ENCODE measurements at regions not wholly inside any gene's neighbourhood (a gene's known extent, or its start where the extent isn't known, plus 50 kb on each side); places are given as distances from the start of the nearest gene placed in this dataset.
"Not testable (repeated sequence)": the region's sequence is repeated elsewhere in the genome, so short reads cannot be mapped to it uniquely, and the experiment has no call there.

DNA sequence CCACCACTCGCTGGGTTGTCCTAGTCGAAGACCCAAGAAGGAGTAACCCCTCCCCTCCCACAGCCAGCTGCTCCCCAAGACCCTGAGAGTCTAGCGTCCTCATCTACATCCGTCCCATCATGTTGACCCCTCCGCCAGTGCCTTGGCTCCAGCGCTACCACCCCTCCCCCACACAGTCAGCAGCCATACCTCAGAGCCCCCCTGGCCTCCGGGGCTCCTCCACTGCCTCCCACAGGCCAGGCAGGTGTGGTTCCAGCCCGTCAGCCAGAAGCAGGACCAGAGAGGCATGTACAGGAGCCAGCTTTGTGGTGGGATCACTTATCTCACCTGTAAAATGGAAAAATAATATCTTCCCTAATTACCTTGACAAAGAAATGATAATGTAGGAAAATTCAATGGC is 51.5 kb upstream of the PHF21B start:
- no peak for DNase-seq

DNA sequence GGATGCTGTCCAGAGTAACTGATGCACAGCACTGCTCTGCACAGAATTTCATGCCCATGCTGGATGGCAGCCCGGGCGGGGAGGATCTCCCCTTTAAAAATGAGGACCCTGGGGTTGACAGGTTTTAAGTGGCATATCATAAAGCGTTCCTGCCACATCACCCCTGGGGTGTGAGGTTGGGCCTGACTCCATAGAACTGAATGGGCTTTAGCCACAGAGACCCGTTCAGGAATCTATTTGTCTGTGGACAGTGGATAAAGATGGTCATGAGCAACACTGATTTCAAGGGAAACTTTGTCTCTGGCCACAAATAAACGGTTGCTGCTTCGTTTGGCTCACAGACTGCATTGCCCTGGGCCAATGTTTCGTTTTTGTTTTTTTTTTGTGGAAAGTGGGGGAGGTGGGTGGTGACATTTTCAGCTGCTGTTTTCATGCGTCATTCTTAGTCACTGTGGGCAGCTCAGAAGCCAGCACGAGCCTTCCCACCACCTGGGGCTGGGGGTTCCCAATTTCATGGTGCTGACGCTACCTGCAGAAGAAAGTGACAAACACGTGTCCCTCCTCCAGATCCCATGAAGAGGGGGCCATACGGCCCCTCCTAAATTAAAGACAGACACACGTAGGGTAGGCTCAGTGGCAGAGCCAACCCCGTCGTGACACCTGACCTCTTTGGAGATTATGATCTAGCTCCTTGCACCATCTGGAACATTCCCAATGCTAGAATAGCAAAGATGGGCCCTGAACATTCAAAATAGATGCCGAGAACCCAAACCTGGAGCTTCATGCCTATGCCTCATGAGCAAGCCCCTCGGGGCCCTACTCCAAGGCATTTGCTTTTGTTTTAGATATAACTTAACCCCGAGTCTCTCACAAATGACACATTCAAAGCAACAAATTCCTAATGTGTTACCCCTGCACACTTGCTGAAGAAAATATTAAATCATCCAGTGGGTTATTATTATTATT is 54.8 kb upstream of the PHF21B start:
- peak; percentile 48 for DNase-seq

DNA sequence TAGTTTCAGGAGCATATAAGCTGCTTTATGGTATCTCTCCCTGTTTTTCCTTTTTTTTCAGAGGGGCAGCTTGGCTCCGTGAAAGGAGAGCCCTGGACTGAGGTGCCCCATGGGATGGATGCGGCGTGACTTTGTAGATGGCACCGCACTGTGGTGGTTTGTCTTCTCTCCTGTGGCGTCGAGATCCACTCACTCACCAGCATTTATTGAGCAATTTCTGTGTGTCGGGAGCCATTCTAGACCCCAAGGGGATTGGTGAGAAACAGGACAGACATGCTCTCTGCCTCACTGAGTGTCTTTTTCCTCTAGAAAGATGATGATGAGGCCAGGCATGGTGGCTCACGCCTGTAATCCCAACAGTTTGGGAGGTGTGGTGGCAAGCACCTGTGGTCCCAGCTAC is 55.9 kb upstream of the PHF21B start:
- DNase-seq: no peak

DNA sequence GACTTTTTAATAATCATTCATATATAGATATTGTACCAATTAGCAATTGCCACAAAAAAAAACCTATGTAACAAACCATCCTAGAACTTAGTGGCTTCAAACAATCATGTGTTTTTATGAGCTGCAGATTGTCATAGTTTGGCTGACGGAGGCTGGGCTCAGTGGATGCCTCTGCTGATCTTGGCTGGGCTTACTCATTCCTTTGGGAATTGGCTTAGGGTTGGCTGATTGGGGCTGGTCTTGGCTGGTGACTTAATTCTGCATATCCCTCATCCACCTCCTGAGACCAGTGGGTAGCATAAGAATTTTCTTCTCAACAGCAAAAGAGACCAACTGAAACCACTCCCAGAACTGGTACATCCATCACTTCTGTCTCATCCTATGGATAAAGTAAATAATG is 57.9 kb upstream of the PHF21B start:
- DNase-seq: no peak

DNA sequence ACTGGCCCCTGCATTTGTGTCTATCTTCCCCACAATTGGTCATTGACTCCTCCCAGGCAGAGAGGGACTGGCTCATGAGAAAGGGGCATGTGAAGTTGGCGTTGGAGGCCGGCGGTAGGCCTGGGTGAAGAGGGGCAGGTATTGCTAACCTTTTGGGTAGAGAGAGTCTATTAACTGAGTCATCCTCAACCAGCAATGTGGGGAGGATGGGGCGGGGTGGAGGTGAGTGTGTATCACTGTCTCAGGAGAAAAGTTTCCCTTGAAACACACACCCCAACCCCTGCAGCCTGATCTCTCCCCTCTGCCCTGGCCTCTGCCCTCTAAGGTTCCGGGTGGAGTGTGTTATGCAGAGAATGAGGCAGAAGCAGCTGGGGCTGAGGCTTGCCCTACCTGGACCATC is 60.1 kb upstream of the PHF21B start:
- peak; percentile 19 for DNase-seq

DNA sequence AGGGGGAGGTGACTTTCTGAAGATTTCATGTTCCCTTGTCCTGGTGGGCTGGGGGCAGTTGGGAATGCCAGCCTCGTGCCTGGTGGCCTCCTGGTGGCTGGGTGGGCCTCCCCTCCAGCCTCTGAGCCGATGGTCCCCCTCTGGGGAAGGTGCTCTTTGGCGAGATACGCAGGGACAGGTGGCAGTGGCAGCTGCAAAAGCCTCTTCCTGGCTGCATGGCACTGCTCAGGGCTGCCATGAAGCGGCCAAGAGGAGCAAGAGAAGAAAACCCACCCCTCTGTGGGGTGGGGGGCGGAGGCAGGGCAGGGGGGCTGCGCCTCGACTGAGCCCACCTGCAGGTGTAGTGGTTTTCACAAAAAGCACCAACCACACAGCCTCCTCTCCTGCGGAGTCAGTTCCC is 61.8 kb upstream of the PHF21B start:
- DNase-seq: no peak

DNA sequence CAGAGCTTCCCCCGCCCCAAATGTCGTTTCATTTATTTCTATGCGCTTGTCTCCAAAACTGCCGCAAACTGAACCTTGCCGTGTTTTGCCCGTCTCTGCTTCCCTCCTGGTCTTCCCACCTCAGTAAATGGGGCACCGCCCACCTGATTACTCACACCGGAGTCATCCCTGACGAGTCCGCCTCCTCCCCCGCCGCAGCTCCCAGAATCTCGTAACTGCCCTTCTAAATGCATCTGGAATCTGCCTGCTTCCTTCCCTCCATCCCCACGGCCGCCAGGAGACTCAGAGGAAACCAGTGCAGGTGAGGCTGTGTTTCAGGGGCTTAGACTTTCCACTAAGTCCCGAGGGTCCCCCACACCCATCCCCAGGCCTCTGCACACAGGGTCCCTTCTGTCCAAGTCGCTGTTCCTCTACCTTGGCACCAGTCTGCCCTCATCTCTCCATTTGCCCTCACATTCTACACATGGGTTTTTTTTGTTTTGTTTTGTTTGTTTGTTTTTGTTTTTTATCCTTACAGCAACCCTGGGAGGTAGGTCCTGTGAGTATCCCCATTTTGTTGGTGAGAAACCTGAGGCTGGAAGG is 62.6 kb upstream of the PHF21B start:
- DNase-seq: no peak

DNA sequence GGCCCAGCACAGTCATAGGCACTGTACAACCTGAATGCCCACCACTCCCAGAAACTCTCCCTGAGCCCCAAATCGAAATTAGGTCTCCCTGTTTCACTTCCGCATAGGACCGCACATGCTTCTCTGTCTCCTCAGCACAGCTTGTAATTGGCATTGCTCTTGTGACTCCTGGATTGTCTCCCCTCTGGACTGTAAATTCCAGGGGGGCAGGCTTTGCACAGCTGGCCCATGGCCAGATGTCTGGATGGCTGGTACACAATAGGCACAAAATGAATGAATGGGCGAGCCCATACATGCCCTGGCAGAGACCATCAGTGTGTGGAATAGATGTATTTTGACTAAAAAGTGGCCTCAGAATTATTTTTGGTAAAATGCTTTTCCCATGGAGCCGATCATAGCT is 63.3 kb upstream of the PHF21B start:
- no peak for DNase-seq

DNA sequence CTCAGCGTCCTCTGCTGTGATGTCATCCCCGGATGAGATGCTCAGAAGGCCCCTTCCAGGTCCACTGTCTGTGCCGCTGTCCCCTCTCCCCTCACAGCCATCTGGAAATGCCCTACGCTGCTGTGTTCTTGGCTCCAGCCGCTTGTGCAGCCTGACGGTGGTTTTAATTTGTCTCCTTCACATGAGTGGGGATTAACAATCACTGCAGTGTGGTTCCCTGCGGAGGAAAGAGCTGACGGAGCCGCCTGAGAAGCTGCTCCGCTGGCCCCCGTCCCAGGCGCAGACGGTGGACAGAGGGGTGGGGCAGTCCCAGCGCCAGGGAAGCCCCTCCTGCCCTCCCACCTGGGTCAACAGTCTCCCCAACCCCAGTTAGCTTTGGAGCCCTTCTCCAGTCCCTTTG is 67.5 kb upstream of the PHF21B start:
- no peak for DNase-seq

DNA sequence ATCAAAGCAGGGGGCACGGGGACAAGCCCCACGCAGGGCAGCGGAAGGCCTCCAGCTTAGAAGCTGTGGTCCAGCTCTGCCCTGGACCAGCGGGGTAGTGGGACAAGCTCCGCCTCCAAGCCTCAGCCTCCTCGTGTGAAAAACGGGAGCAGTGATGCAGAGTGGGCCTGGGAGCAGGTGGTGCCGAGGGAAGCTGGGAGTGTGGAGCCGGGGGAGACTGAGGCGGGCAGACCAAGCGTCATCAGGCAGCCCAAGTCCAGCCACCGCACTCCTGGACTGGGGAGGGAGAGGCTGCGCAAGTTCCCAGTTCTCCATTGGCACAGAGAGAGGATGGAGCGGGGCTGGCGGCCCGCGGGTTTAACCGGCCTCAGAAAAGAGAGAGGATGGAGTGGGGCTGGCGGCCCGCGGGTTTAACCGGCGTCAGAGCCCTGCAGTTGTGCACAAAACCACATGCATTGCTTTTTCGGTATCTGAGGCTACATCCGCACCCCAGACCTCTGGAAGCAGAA is 68.1 kb upstream of the PHF21B start:
- no peak for DNase-seq

DNA sequence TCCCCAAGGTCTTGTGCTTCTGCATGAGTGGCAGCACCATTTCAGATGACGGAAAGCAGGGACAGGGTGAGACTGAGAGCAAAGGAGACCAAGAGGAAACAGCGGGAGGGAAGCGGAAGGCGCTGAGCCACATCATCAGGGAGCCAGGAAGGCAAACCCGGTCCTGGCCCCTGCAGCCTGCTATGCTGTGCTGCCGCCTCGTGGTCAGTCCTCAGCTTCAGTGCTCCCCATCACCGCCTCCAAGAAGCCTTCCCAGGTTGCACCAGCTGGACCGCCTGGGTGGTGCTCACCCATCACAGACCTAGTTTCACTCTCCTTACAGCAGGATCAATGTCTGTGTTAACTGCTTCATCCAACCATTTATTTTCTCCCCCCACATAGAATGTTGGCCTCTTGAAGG is 73.0 kb upstream of the PHF21B start:
- DNase-seq: peak; percentile 8

DNA sequence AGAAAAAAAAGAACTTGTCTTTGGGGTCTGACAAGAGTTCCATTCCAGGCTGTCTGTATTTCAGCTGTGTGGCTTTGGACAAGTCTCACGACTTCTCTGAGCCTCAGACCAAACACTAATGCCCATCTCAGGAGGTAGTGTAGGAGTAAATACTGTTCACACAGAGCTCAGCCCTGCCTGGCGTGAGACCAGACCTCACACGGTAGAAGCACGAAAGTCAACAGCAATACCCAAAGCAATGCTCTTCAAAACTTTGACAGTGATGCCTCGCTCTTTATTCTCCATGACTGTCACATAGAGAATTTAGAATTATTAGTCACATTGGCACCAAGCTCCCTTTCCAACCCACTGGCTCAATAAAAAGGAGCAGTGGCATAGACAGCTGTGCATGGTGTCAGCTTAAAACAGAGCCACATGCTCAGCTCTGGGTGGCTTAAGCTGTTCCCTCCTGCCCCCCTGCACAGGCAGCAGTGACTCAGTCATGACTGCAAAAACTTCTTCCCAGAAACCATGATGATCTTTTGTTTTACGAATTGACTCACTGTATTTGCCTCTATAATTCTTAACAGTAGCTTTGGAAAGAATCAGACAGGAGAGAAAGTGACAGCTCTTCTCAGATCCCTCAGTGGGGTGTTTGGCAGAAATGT is 74.0 kb upstream of the PHF21B start:
- peak; percentile 8 for DNase-seq

DNA sequence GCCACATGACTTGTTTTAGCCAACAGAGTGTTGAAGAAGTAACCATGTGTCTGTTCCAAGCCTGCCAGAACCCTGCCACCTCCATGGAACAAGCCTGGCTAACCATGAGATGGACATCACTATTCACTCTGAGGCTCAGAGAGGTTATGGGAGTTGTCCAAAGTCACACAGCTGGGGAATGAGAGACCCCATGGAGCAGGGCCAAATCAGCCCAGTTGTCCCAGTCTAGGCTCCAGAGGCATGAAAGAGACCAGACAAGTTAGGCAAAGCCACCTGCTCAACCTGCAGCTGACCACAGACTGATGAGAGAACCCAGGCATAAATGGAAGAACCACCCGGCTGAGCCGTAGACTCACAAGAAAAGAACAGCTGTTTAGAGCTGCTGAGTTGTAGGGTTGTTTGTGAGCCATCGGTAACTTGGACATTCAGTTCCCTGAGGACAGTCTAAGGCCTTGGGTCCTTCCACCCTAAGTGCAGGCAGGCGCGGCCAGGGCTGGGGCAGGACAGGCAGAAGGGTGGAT is 74.7 kb upstream of the PHF21B start:
- DNase-seq: no peak

DNA sequence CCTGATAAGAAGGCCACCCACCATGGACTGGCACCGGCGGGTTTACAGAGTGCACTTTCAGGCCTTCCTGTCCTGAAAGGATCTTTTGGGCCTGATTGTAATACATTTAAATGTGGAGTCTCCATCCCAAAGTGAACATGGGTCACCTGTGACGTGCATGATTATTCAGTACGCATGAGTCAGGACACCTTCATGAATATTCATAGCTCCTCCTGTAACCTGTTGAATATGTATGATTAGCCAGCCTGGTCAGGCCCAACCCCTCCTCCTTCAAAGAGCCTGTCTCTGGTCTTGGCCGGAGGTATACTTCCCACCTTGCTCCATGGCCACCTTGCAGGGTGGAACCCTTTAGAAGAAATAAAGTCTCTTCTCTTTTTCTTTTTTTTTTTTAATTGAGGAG is 75.9 kb upstream of the NUP50 start:
- no peak for DNase-seq

DNA sequence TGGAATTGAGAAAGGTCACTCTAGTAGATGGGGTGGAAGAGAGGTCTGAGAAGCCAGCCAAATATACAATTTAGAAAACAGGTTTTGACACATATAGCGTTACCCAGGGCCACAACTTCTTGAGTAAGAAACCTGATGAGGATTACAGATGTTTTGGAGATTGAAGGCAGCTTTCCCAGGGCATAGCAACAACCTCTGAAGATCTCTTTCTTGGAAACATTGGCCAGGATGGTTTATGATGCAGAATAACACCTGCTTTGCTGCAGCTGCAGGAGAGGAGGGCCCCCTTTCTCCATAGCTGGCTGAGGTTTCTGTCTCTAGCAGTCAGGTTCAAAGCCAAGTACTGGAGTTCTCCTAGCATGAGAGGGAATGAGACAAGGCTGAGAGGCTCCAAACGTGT is 75.1 kb upstream of the NUP50 start:
- no peak for DNase-seq

DNA sequence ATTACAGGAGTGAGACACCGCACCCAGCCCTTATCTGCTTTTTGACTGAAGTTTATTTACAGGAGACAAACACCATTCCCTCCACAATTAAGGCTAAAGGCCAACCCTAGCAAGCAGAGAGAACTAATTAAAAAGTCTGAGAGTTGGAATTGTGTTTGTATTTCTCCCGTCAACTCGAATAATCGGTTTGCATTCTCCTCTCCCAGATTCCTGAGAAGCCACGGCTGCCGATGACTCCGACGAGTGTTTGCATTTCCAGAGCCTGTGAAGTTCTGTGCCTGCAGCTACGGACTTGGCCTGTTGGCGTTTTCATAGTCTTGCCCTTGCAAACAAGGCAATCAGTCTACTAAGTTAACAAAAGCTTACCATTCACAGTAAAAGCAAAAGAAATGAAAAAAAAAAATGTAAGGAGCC is 73.2 kb upstream of the NUP50 start:
- no peak for DNase-seq

DNA sequence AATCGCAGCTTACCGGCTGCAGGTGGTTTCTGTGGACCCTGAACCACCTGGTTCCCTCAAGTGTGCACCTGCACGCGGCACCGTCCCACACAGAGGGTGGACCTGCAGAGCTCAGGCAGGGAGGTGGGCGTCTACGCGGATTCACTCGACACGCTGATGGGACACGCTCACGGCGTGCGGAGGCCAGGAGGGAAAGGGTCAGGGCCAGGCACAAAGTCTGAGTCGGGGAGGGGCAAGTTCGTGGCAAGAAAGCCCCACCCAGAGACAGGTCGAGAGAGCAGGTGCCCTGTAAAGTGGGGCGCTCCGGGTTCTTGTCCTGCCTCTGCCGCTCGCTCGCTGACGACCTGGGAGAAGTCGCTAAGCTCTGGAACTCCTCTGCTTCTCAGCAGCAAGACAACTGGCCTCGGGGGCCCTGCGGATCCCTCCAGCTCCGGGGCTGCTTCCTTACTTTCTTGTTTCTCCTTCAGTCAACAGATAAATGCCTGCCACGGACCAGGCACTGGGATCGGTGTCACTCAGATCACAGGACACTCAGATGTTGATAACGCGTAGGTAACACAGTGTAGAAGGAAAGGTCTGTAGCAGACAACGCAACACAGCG is 72.4 kb upstream of the NUP50 start:
- DNase-seq: no peak

DNA sequence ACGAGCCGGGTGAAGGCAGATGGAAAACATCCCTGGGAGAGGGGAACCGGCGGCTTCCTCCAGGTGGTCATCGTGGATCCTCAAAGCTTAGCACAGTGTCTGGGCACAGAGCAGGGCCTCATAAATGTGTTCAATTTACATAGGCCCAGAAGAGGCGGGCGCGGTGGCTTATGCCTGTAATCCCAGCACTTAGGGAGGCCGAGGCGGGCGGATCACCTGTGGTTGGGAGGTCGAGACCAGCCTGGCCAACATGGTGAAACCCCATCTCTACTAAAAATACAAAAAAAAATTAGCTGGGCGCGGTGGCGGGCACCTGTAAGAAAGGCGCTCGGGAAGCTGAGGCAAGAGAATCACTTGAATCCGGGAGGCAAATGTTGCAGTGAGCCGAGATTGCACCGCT is 71.8 kb upstream of the NUP50 start:
- not testable (repeated sequence) for DNase-seq

DNA sequence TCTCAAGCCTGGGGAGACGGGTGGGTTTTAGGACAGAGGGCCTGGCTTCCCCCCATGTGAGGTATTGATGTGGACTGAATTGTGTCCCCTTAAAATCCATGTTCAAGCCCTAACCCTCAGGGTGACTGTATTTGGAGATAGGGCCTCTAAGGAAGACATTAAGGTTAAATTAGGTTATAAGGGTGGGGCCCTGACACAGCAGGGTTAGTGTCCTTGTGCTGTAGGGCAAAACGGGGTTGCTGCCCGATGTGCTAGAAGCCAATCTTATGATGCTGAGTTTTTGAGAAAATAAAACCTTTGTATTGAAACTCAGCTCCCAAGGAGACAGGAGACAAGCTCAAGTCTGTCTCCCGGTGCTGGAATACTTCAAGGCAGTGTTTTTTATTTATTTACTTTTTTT is 71.1 kb upstream of the NUP50 start:
- DNase-seq: no peak

DNA sequence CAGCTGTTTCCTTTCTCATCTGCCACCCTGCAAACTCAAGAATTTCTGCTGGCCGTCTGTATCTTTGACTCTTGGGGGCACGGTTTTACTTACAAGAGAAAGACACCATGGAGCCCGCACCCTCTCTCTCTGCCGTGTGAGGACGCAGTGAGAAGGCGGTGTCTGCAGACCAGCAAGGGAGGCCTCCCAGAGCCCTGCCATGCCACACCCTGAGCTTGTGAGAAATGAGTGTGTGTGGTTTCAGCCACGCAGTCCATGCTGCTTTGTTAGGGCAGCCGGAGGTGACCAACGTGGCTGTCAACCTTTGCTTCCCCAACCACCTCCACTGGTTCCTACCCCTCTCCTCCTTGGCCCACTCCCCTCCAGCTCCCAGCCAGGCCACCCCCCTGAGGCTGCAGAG is 70.1 kb upstream of the NUP50 start:
- no peak for DNase-seq

DNA sequence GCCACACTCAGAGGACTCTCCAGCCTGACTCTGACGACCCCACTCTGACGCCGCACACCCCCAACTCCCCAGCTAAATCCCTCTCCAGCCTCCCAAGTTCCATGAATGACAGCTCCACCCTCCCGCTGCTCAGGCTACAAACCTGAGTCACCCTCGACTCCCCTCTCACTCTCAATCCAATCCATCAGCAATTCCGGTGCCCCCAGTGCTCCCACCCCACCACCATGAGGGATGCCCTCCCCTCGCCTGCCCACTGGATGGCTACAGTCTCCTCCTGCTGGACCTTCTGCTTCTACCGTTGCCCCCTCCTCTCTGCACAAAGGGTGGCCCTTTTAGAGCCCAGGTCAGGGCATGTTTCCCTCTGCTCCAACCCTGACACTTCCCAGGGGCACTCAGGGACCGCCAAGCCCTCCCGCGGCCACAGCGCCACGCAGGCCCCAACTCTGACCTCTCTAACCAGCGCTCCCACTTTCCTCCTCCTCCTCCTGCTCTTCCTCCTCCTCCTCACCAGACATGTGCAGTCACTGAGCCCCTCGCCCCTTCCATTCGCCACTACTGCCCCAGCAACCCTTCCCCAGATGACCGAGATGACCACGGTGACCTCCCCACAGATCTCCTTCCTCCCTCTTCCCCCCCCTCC is 69.5 kb upstream of the NUP50 start:
- DNase-seq: no peak

DNA sequence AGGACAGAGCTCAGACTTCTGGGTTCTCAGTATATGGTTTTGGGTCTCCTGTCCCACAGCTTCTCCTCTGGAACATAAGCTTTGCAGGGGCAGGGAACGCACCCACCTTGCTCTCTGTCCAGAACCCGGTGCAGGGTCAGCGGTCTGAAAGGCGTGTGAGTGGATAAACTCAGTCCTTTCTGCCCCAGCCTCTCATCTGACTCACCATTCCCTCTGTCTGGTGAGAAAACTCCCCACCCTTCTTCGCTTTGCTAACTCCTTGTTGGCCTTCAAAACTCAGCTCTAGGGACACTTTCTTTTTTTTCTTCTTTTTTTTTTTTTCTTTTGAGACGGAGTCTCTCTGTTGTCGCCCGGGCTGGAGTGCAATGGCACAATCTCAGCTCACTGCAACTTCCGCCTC is 68.9 kb upstream of the NUP50 start:
- no peak for DNase-seq

All from stimulated activated CD4-positive, alpha-beta T cell treated with anti-CD3 and anti-CD28 coated beads, Interleukin-12 subunit alpha, Interleukin-12 subunit beta, amount 100 ng/mL, for 4 hours (primary cell).